ENCODE measurements at regions not wholly inside any gene's neighbourhood (a gene's known extent, or its start where the extent isn't known, plus 50 kb on each side); places are given as distances from the start of the nearest gene placed in this dataset.
"Not testable (repeated sequence)": the region's sequence is repeated elsewhere in the genome, so short reads cannot be mapped to it uniquely, and the experiment has no call there.

- Mint-ChIP-seq H3K4me3 (no peak overlapping the region), H3K4me1 (no peaks in the 10 kb centered on the region), H3K27ac (no peak overlapping the region), H3K9me3 (peaks cover 4% of the 10 kb centered on the region), H3K27me3 (peaks cover 2% of the 10 kb centered on the region), H3K36me3 (ENCODE audit: low read depth) (no peaks in the 10 kb centered on the region)
- intact Hi-C loops (cut with micrococcal nuclease), result no loop called here
- no peak for DNase-seq
Measured at GRCh38 chr10:10714327-10714726, 303.3 kb upstream of the CELF2 start.

- no peak overlapping the region for H3K4me3 Mint-ChIP-seq
- H3K36me3 Mint-ChIP-seq (ENCODE audit: low read depth), result no peaks in the 10 kb centered on the region
- no peaks in the 10 kb centered on the region for H3K4me1 Mint-ChIP-seq
- H3K9me3 Mint-ChIP-seq, result peaks cover 4% of the 10 kb centered on the region
- peaks cover 2% of the 10 kb centered on the region for H3K27me3 Mint-ChIP-seq
- DNase-seq, result no peak
- intact Hi-C loops (cut with micrococcal nuclease), result no loop called here
- H3K27ac Mint-ChIP-seq, result no peak overlapping the region
Measured at GRCh38 chr10:10716972-10717371, 300.7 kb upstream of the CELF2 start.

DNA sequence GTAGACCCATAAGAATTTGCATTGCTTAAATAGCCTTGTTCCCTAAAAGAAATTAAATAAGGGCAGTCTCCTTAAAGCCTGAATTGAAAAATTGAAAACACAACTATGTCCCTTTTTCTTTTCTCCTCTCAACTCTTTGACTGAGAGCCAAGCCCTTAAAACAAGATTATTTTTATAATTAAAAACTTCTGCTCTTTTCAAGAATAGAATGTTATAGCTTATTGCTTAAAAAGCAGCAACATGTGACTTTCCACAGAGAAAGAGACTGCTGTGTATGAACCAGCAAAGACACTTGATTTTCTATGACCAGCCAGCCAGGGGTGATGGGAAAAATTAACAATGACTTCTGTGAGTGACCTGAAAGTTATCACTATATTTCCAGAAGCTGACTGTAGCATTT lies 295.2 kb upstream of the CELF2 start:
- Mint-ChIP-seq H3K4me3 (no peak overlapping the region), H3K27ac (no peak overlapping the region), H3K4me1 (no peaks in the 10 kb centered on the region), H3K36me3 (ENCODE audit: low read depth) (no peaks in the 10 kb centered on the region), H3K27me3 (peaks cover 2% of the 10 kb centered on the region), H3K9me3 (no peaks in the 10 kb centered on the region)
- intact Hi-C loops (cut with micrococcal nuclease), result no loop called here
- DNase-seq, result no peak

DNA sequence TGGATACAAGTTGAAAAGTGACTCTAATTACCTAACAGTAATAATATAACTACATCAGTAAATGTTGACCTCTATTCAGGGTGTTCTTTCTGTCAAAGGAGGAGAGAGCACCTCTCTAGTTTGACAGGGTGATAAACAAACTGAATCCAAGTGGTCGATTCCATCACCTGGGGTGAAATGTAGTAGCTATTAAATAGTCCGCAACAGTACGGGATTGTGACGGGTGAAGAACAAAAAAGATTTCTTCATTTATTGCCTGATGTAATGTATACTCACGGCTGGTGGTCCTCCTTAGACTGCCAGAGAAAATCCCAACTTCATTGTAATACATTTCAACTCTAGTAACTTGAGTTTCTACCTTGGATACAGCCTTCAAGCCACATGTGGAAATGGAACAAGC lies 292.5 kb upstream of the CELF2 start:
- no peak for DNase-seq
- no peaks in the 10 kb centered on the region for H3K36me3 Mint-ChIP-seq (ENCODE audit: low read depth)
- H3K27me3 Mint-ChIP-seq, result peaks cover 2% of the 10 kb centered on the region
- no peak overlapping the region for H3K27ac Mint-ChIP-seq
- no peaks in the 10 kb centered on the region for H3K4me1 Mint-ChIP-seq
- H3K4me3 Mint-ChIP-seq, result no peak overlapping the region
- H3K9me3 Mint-ChIP-seq, result no peaks in the 10 kb centered on the region
- intact Hi-C loops (cut with micrococcal nuclease), result no loop called here

GRCh38 chr10:10726101-10726500 lies 291.6 kb upstream of the CELF2 start:
- DNase-seq, result no peak
- no peak overlapping the region for H3K27ac Mint-ChIP-seq
- H3K27me3 Mint-ChIP-seq, result peaks cover 2% of the 10 kb centered on the region
- no peaks in the 10 kb centered on the region for H3K36me3 Mint-ChIP-seq (ENCODE audit: low read depth)
- no peak overlapping the region for H3K4me3 Mint-ChIP-seq
- no peaks in the 10 kb centered on the region for H3K4me1 Mint-ChIP-seq
- no peaks in the 10 kb centered on the region for H3K9me3 Mint-ChIP-seq
- intact Hi-C loops (cut with micrococcal nuclease), result no loop called here

DNA sequence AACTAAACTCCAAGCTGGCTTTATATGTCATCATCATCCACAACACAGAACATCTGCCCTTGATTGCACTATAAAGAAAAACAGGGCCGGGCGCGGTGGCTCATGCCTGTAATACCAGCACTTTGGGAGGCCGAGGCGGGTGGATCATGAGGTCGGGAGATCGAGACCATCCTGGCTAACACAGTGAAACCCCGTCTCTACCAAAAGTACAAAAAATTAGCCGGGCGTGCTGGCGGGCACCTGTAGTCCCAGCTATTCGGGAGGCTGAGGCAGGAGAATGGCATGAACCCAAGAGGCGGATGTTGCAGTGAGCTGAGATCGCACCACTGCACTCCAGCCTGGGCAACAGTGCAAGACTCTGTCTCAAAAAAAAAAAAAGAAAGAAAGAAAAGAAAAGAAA lies 290.3 kb upstream of the CELF2 start:
- H3K4me3 Mint-ChIP-seq; H3K27me3 Mint-ChIP-seq; H3K4me1 Mint-ChIP-seq; H3K36me3 Mint-ChIP-seq (ENCODE audit: low read depth); intact Hi-C loops (cut with micrococcal nuclease); H3K9me3 Mint-ChIP-seq; DNase-seq; H3K27ac Mint-ChIP-seq: not testable (repeated sequence)

DNA sequence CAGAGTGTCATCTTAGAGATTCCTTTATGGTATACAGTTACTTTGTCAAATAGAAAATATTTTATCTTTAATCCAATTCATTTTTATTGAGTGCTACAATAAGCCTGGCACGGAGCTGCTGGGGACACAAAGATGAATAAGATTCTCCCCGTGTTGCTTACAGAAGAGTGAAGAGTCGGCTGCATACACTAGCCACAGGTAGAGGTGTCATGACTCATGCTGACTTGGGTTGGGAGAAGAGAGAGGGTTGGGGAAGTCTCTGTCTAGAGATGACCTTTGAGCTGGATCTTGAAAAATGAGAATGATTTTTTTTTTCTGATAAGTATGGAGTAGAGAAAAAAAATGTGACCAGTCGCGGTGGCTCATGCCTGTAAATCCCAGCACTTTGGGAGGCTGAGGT lies 289.9 kb upstream of the CELF2 start:
- H3K9me3 Mint-ChIP-seq, result no peaks in the 10 kb centered on the region
- intact Hi-C loops (cut with micrococcal nuclease), result no loop called here
- DNase-seq, result no peak
- peaks cover 2% of the 10 kb centered on the region for H3K27me3 Mint-ChIP-seq
- no peaks in the 10 kb centered on the region for H3K36me3 Mint-ChIP-seq (ENCODE audit: low read depth)
- no peak overlapping the region for H3K4me3 Mint-ChIP-seq
- no peak overlapping the region for H3K27ac Mint-ChIP-seq
- no peaks in the 10 kb centered on the region for H3K4me1 Mint-ChIP-seq

DNA sequence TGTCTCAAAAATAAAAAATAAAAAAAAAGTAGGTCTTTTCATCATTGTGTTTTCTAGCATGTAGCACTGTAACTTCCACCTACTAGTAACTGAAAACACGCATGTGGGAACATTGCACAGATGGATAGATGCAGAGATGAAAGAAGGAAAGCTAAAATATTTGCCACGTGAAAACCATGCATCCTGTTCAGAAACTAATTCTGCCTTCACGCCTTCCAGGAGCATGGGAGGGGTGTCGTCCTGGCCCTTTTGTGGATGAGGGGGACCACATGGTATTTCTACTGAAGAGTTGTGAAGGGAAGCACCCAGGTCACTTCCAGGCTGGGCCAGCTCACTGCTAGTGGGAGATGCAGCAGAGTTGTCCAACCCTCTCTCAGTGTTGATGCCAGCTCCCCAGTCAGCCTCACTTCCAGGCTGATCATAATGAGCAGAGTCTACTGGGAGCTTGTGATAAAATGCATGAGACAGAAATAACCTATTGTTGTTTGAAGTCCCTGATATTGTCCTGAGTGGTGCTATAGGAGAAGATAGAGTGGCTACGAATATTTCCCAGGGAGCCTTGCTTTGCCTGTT lies 287.1 kb upstream of the CELF2 start:
- intact Hi-C loops (cut with micrococcal nuclease), result no loop called here
- H3K4me3 Mint-ChIP-seq, result no peak overlapping the region
- no peaks in the 10 kb centered on the region for H3K4me1 Mint-ChIP-seq
- no peaks in the 10 kb centered on the region for H3K27me3 Mint-ChIP-seq
- H3K9me3 Mint-ChIP-seq, result no peaks in the 10 kb centered on the region
- DNase-seq, result no peak
- H3K36me3 Mint-ChIP-seq (ENCODE audit: low read depth), result no peaks in the 10 kb centered on the region
- H3K27ac Mint-ChIP-seq, result no peak overlapping the region

- DNase-seq, result no peak
- Mint-ChIP-seq H3K27ac (no peak overlapping the region), H3K9me3 (no peaks in the 10 kb centered on the region), H3K27me3 (no peaks in the 10 kb centered on the region), H3K4me1 (no peaks in the 10 kb centered on the region), H3K36me3 (ENCODE audit: low read depth) (no peaks in the 10 kb centered on the region), H3K4me3 (no peak overlapping the region)
- intact Hi-C loops (cut with micrococcal nuclease), result no loop called here
Measured at GRCh38 chr10:10731366-10731765, 286.3 kb upstream of the CELF2 start.

- no peaks in the 10 kb centered on the region for H3K36me3 Mint-ChIP-seq (ENCODE audit: low read depth)
- DNase-seq, result no peak
Measured at GRCh38 chr10:10734356-10735064, 283.2 kb upstream of the CELF2 start.

GRCh38 chr10:10745291-10745690 lies 272.4 kb upstream of the CELF2 start:
- peaks cover 4% of the 10 kb centered on the region for H3K9me3 Mint-ChIP-seq
- intact Hi-C loops (cut with micrococcal nuclease), result no loop called here
- no peaks in the 10 kb centered on the region for H3K4me1 Mint-ChIP-seq
- H3K4me3 Mint-ChIP-seq, result no peak overlapping the region
- no peaks in the 10 kb centered on the region for H3K27me3 Mint-ChIP-seq
- no peaks in the 10 kb centered on the region for H3K36me3 Mint-ChIP-seq (ENCODE audit: low read depth)
- no peak for DNase-seq
- no peak overlapping the region for H3K27ac Mint-ChIP-seq

More at GRCh38 chr10:10734356-10735064, 283.2 kb upstream of the CELF2 start:
- Mint-ChIP-seq H3K4me3 (no peak overlapping the region), H3K4me1 (no peaks in the 10 kb centered on the region), H3K27ac (no peak overlapping the region), H3K27me3 (no peaks in the 10 kb centered on the region), H3K9me3 (no peaks in the 10 kb centered on the region)
- intact Hi-C loops (cut with micrococcal nuclease), result no loop called here

GRCh38 chr10:10755490-10755889 lies 262.2 kb upstream of the CELF2 start:
- Mint-ChIP-seq H3K36me3 (ENCODE audit: low read depth) (no peaks in the 10 kb centered on the region), H3K27ac (no peak overlapping the region)

GRCh38 chr10:10758306-10758705 lies 259.4 kb upstream of the CELF2 start:
- Mint-ChIP-seq H3K4me3 (no peak overlapping the region), H3K4me1 (no peaks in the 10 kb centered on the region), H3K36me3 (ENCODE audit: low read depth) (no peaks in the 10 kb centered on the region), H3K27me3 (peaks cover 5% of the 10 kb centered on the region), H3K9me3 (no peaks in the 10 kb centered on the region), H3K27ac (no peak overlapping the region)
- no peak for DNase-seq
- intact Hi-C loops (cut with micrococcal nuclease), result no loop called here

More at GRCh38 chr10:10755490-10755889, 262.2 kb upstream of the CELF2 start:
- intact Hi-C loops (cut with micrococcal nuclease), result no loop called here
- Mint-ChIP-seq H3K27me3 (peaks cover 3% of the 10 kb centered on the region), H3K4me3 (no peak overlapping the region), H3K9me3 (no peaks in the 10 kb centered on the region), H3K4me1 (no peaks in the 10 kb centered on the region)
- no peak for DNase-seq

GRCh38 chr10:10759806-10760205 lies 257.9 kb upstream of the CELF2 start:
- H3K27ac Mint-ChIP-seq; H3K4me3 Mint-ChIP-seq; H3K27me3 Mint-ChIP-seq; DNase-seq; H3K36me3 Mint-ChIP-seq (ENCODE audit: low read depth); H3K4me1 Mint-ChIP-seq; intact Hi-C loops (cut with micrococcal nuclease); H3K9me3 Mint-ChIP-seq: not testable (repeated sequence)

DNA sequence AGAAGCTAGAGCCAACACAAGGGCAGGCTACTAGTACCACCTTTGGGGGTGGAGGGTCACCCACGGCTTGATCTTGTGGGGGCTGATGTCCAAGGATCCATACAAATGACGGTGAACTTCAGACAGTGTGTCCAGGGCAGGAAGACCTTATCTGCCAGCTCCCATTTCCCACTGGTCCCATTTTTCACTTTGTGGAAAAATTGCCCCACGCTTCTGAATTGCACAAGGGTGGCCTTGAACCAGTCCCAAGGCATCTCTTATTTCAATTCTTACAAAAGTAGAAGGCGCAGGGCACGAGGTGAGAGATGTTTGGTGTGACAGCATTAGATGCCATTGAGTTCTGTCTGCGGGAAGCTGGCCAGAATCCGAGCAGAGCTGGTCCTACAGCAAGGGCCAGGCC lies 252.7 kb upstream of the CELF2 start:
- no peaks in the 10 kb centered on the region for H3K4me1 Mint-ChIP-seq
- DNase-seq, result no peak
- no peak overlapping the region for H3K4me3 Mint-ChIP-seq
- intact Hi-C loops (cut with micrococcal nuclease), result no loop called here
- H3K27ac Mint-ChIP-seq, result no peak overlapping the region
- no peaks in the 10 kb centered on the region for H3K9me3 Mint-ChIP-seq
- peaks cover 1% of the 10 kb centered on the region for H3K27me3 Mint-ChIP-seq
- no peaks in the 10 kb centered on the region for H3K36me3 Mint-ChIP-seq (ENCODE audit: low read depth)

Data from activated CD4-positive, alpha-beta T cell treated with anti-CD3 and anti-CD28 coated beads, Interleukin-2, amount 10 ng/mL, durations not matched to agents 24 days and 14 days (primary cell).